ENCODE measurements at regions not wholly inside any gene's neighbourhood (a gene's known extent, or its start where the extent isn't known, plus 50 kb on each side); places are given as distances from the start of the nearest gene placed in this dataset.

DNA sequence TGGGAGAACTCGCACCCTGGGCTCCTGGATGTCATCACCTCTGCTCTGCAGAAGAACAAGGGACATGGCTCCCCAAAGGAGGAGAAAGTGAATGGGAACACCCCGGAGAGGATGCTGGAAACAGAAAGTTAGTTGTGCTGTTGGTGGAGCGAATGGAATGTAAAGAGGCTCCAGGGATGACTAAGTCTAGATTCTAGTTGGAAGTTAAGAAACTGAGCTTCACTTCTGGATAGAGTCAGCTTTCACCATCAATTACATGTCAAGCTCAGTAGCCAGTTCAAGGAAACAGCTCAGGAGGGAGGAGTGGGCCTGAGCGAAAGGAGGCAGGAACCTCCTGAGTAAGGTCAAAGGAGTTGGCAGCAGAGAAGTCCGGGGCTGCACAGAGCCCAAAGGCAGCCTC lies 132.1 kb upstream of the ARID1B start:
- TF ChIP-seq GATA3 (IDR thresholded peaks at IDR 0.05; ENCODE audit: low read depth, low read length) = no peak
- TF ChIP-seq GATA2 (IDR thresholded peaks at IDR 0.05; ENCODE audit: low read depth, low read length) = no peak
